ENCODE measurements at regions not wholly inside any gene's neighbourhood (a gene's known extent, or its start where the extent isn't known, plus 50 kb on each side); places are given as distances from the start of the nearest gene placed in this dataset.
"Not testable (repeated sequence)": the region's sequence is repeated elsewhere in the genome, so short reads cannot be mapped to it uniquely, and the experiment has no call there.

DNA sequence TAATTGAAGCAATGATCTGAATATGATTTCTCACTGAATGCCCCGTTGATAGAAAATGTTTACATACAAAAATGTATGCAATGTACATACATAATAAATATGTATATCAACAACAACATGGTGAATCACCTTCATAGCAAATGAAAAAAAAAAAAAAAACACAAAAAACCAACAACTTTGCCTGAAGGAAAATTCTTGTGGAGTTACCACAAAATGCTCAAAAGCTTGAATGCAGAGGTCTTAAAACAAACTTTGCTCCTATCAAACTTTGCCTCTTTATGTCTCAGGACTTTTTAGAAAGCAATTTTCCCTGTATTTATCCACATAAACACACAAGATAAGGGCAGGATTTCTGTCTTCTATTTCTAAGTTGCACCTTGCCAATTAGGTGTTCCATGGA is 92.9 kb upstream of the SIX2 start:
- DNase-seq (ENCODE audit: low read depth, low spot score), result no peak
- H3K36me3 ChIP-seq (ENCODE audit: insufficient read depth, low read length), result no peaks in the 10 kb centered on the region
- no peak overlapping the region for H3K9ac ChIP-seq (ENCODE audit: insufficient read length)
- peak overlapping the region; percentile 39 for H3K4me3 ChIP-seq
- TF ChIP-seq FOXP2 (optimal IDR thresholded peaks at IDR 0.05; ENCODE audit: control extremely low read depth, extremely low read length, insufficient read depth), result no peak
- TF ChIP-seq POLR2AphosphoS5 (IDR thresholded peaks at IDR 0.05; ENCODE audit: borderline replicate concordance, low read depth, low read length), result no peak
- no peak for TF ChIP-seq EZH2 (IDR thresholded peaks at IDR 0.05)
- H3K27ac ChIP-seq, result peak overlapping the region; percentile 75
- H3K9me3 ChIP-seq (ENCODE audit: low read depth, low read length), result no peaks in the 10 kb centered on the region

DNA sequence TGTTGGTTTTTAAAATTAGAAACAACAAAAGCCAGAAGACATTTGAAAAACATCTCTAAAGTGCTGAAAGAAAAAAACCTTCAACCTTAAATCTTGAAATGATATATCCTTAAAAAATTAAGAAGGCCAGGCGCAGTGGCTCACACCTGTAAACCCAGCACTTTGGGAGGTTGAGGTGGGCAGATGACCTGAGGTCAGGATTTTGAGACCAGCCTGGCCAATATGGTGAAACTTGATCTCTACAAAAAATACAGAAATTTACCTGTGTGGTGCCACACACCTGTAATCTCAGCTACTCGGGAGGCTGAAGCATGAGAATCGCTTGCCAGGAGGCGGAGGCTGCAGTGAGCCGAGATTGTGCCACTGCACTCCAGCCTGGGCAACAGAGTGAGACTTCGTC is 87.7 kb upstream of the SIX2 start:
- H3K4me3 ChIP-seq, result no peak overlapping the region
- no peaks in the 10 kb centered on the region for H3K36me3 ChIP-seq (ENCODE audit: insufficient read depth, low read length)
- H3K9ac ChIP-seq (ENCODE audit: insufficient read length), result no peak overlapping the region
- DNase-seq (ENCODE audit: low read depth, low spot score), result no peak
- H3K9me3 ChIP-seq (ENCODE audit: low read depth, low read length), result no peaks in the 10 kb centered on the region; the same call in 1 of the 2 replicates
- no peak overlapping the region for H3K27ac ChIP-seq
- TF ChIP-seq POLR2AphosphoS5 (IDR thresholded peaks at IDR 0.05; ENCODE audit: borderline replicate concordance, low read depth, low read length) (no peak), EZH2 (IDR thresholded peaks at IDR 0.05) (no peak), FOXP2 (optimal IDR thresholded peaks at IDR 0.05; ENCODE audit: control extremely low read depth, extremely low read length, insufficient read depth) (no peak)

DNA sequence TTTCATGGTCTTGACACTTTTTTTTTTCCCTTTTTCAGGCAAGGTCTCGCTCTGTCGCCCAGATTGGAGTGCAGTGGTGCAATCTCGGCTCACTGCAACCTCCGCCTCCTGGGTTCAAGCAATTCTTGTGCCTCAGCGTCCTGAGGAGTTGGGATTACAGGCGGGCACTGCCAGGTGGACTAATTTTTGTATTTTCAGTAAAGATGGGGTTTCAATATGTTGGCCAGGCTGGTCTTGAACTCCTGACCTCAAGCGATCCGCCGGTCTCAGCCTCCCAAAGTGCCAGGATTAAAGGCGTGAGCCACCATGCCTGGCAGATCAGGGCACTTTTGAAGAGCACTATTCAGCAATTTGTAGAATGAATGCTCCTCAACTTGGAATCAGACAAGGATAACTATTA is 86.8 kb upstream of the SIX2 start:
- not testable (repeated sequence) for H3K4me3 ChIP-seq

DNA sequence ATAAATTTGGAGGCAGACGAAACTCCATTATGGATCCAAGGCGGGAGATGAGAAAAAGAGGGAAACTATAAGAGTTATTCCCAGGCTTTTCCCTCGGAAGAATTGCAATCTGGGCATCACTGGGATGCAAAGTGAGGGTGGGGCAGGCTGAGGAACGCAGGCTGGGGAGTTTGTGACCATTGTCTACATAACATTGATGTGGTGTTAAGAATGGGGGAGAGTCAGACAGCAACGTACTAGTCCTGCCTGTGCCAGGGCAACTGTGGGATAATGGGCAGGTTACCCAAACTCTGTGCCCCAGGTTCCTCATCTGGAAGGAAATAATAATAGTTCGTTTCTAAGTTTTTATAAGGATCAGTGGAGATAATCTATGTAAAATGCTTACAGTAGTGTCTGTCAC is 84.4 kb upstream of the SIX2 start:
- H3K36me3 ChIP-seq (ENCODE audit: insufficient read depth, low read length), result no peaks in the 10 kb centered on the region
- H3K9ac ChIP-seq (ENCODE audit: insufficient read length), result no peak overlapping the region
- DNase-seq (ENCODE audit: low read depth, low spot score), result no peak
- no peak overlapping the region for H3K4me3 ChIP-seq
- TF ChIP-seq POLR2AphosphoS5 (IDR thresholded peaks at IDR 0.05; ENCODE audit: borderline replicate concordance, low read depth, low read length) (no peak), EZH2 (IDR thresholded peaks at IDR 0.05) (no peak), FOXP2 (optimal IDR thresholded peaks at IDR 0.05; ENCODE audit: control extremely low read depth, extremely low read length, insufficient read depth) (no peak)
- no peaks in the 10 kb centered on the region; the same call in 1 of the 2 replicates for H3K9me3 ChIP-seq (ENCODE audit: low read depth, low read length)
- no peak overlapping the region for H3K27ac ChIP-seq

More for the DNA sequence above, 86.8 kb upstream of the SIX2 start:
- H3K9me3 ChIP-seq (ENCODE audit: low read depth, low read length); H3K9ac ChIP-seq (ENCODE audit: insufficient read length); H3K27ac ChIP-seq; H3K36me3 ChIP-seq (ENCODE audit: insufficient read depth, low read length); DNase-seq (ENCODE audit: low read depth, low spot score): not testable (repeated sequence)

DNA sequence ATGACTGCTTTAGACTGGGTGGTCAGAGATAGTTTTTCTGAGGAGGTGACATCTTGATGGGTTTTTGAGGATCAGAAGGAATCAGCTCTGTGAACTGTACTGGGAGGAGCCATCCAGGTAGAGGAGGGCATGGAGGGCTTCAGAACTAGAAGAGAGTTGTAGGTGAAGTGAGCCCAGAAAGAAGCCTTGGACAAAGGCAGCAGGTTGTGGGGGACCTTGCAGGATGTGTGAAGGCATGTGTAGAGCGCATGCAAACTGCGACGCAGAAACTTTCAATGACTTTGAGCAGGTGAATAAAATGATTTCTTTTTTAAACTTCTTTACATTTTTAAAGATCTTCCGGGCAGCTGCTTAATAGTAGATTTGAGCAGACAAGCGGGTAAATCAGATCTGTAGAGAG is 83.9 kb upstream of the SIX2 start:
- Histone ChIP-seq H3K9me3 (ENCODE audit: low read depth, low read length) (no peaks in the 10 kb centered on the region; the same call in 1 of the 2 replicates), H3K9ac (ENCODE audit: insufficient read length) (no peak overlapping the region), H3K36me3 (ENCODE audit: insufficient read depth, low read length) (no peaks in the 10 kb centered on the region), H3K27ac (no peak overlapping the region), H3K4me3 (no peak overlapping the region)
- TF ChIP-seq EZH2 (IDR thresholded peaks at IDR 0.05) (no peak), FOXP2 (optimal IDR thresholded peaks at IDR 0.05; ENCODE audit: control extremely low read depth, extremely low read length, insufficient read depth) (no peak), POLR2AphosphoS5 (IDR thresholded peaks at IDR 0.05; ENCODE audit: borderline replicate concordance, low read depth, low read length) (no peak)
- DNase-seq (ENCODE audit: low read depth, low spot score), result no peak

DNA sequence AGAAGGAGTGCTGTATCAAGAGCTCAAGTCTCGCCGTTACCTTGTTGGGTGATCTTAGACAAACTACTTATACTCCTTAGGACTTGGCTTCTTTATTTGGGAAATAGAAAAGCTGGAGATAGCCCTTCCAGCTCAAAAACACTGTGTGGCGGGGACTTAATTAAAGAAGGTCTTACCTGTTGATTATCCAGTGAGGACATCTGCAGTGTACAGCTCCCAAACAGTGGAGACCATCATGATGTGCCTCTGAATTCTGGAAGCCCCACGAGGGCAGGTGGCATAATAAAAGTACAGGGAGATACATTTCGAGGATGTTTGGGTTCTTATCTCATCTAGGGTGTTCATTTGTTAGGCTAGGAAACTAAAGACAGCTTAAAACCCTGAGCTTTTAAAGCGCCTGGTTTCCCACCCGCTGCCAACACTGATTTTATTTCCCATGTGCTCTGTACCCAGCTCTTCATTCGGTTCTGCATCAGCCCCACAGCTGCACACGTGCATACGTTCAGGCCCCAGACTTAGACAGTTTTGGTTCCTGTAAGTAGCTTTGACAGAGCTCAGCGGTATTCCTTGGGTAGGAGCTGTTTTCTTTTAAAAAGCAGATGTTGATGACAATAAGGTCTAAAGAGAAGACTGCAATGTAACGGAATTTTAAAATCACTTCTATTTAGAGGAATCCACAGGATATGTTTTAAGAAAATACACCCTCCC is 80.5 kb upstream of the SIX2 start:
- H3K4me3 ChIP-seq, result no peak overlapping the region
- DNase-seq (ENCODE audit: low read depth, low spot score), result no peak
- no peaks in the 10 kb centered on the region for H3K36me3 ChIP-seq (ENCODE audit: insufficient read depth, low read length)
- no peak overlapping the region for H3K9ac ChIP-seq (ENCODE audit: insufficient read length)
- H3K9me3 ChIP-seq (ENCODE audit: low read depth, low read length), result no peaks in the 10 kb centered on the region
- no peak overlapping the region for H3K27ac ChIP-seq
- no peak for TF ChIP-seq FOXP2 (optimal IDR thresholded peaks at IDR 0.05; ENCODE audit: control extremely low read depth, extremely low read length, insufficient read depth)
- TF ChIP-seq EZH2 (IDR thresholded peaks at IDR 0.05), result no peak
- TF ChIP-seq POLR2AphosphoS5 (IDR thresholded peaks at IDR 0.05; ENCODE audit: borderline replicate concordance, low read depth, low read length), result no peak

DNA sequence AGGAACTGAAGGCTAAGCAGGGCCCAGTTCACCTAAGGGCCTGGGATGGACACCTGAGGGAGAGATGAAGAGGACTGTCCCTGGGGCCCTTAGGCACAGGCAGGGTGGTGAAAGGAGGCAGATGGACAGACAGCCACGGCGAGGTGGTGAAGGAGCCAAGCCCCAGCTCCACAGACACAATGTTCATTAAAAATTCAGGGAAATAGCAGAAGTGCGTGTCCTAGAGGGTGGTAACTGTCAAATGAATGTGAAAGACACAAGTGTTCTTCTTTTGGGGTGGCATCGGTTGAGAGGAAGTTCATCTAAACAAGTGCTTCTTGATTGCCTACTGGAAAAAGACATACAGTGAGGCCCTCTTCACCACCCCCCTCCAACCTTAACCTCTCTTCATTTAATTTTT is 76.2 kb upstream of the SIX2 start:
- Histone ChIP-seq H3K36me3 (ENCODE audit: insufficient read depth, low read length) (no peaks in the 10 kb centered on the region), H3K27ac (no peak overlapping the region), H3K9me3 (ENCODE audit: low read depth, low read length) (no peaks in the 10 kb centered on the region), H3K4me3 (no peak overlapping the region), H3K9ac (ENCODE audit: insufficient read length) (no peak overlapping the region)
- no peak for TF ChIP-seq POLR2AphosphoS5 (IDR thresholded peaks at IDR 0.05; ENCODE audit: borderline replicate concordance, low read depth, low read length)
- no peak for TF ChIP-seq FOXP2 (optimal IDR thresholded peaks at IDR 0.05; ENCODE audit: control extremely low read depth, extremely low read length, insufficient read depth)
- TF ChIP-seq EZH2 (IDR thresholded peaks at IDR 0.05), result no peak
- no peak for DNase-seq (ENCODE audit: low read depth, low spot score)

DNA sequence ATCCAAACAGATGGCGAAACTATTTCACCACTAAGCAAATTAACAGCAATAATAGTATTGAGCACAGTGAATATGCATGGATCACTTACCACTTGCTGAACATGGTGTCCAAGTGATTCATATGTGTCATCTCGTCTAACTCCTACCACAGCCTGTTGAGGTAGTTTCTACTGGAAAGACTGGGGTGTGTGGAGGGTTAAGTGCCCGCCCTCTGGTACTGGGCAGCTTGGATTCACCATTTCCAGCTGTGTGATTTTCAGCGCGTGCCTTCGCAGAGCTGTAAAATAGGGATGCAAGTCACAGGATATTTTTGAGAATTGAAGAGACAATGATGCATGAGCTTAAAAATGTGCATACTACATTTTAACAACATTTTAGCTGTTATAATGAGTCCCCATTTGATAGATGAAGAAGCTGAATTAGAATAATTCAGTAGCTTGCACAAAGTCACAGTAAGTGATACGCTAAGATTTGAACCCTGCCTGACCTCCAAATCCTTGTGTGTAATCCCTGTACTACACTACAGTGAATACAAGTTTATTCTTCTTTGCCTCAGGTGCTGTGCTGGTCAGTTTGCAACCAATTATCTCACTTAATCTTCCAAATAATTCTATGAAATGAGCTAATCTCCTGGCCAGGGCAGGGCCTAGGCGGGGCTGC is 75.2 kb upstream of the SIX2 start:
- Histone ChIP-seq H3K9ac (ENCODE audit: insufficient read length) (no peak overlapping the region), H3K36me3 (ENCODE audit: insufficient read depth, low read length) (no peaks in the 10 kb centered on the region), H3K4me3 (no peak overlapping the region), H3K9me3 (ENCODE audit: low read depth, low read length) (no peaks in the 10 kb centered on the region), H3K27ac (no peak overlapping the region)
- TF ChIP-seq EZH2 (IDR thresholded peaks at IDR 0.05) (no peak), FOXP2 (optimal IDR thresholded peaks at IDR 0.05; ENCODE audit: control extremely low read depth, extremely low read length, insufficient read depth) (no peak), POLR2AphosphoS5 (IDR thresholded peaks at IDR 0.05; ENCODE audit: borderline replicate concordance, low read depth, low read length) (no peak)
- DNase-seq (ENCODE audit: low read depth, low spot score), result no peak

DNA sequence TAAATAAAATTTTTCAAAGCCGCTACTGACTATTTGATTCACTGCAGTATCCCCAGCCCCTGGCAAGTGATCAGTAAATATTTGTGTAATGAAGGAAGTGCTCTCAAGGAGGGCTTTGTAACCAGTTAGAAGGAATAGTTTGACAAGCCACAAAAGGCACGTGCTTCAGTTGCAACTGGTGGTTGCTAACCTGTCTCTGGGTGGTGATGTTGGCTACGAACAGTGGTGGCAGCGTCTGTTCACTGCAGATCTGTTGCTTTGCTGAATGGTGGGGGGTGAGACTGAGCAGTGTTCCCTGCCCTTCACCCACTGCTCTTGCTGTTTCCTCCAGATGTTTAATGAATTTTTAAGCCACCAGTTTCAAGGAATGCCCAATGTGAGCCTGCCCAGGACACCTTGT is 73.9 kb upstream of the SIX2 start:
- TF ChIP-seq EZH2 (IDR thresholded peaks at IDR 0.05) (no peak), POLR2AphosphoS5 (IDR thresholded peaks at IDR 0.05; ENCODE audit: borderline replicate concordance, low read depth, low read length) (no peak), FOXP2 (optimal IDR thresholded peaks at IDR 0.05; ENCODE audit: control extremely low read depth, extremely low read length, insufficient read depth) (no peak)
- H3K36me3 ChIP-seq (ENCODE audit: insufficient read depth, low read length), result no peaks in the 10 kb centered on the region
- H3K27ac ChIP-seq, result no peak overlapping the region
- H3K9ac ChIP-seq (ENCODE audit: insufficient read length), result no peak overlapping the region
- no peak for DNase-seq (ENCODE audit: low read depth, low spot score)
- no peak overlapping the region for H3K4me3 ChIP-seq
- no peaks in the 10 kb centered on the region for H3K9me3 ChIP-seq (ENCODE audit: low read depth, low read length)
